GM18499 (cell line): ENCODE measurements at regions not wholly inside any gene's neighbourhood (a gene's known extent, or its start where the extent isn't known, plus 50 kb on each side); places are given as distances from the start of the nearest gene placed in this dataset.

Source experiments
- ATAC-seq: cut with Tn5 transposase; IDR thresholded peaks from one replicate; pipeline ENCODE4 v1.9.1; 2021; ENCODE audit warnings: moderate number of reproducible peaks; ENCODE audit not compliant: insufficient read depth, unreplicated experiment

- no peak for ATAC-seq
Observed at GRCh38 chr3:5520237-5520636, 332.7 kb downstream of the EDEM1 start.

DNA sequence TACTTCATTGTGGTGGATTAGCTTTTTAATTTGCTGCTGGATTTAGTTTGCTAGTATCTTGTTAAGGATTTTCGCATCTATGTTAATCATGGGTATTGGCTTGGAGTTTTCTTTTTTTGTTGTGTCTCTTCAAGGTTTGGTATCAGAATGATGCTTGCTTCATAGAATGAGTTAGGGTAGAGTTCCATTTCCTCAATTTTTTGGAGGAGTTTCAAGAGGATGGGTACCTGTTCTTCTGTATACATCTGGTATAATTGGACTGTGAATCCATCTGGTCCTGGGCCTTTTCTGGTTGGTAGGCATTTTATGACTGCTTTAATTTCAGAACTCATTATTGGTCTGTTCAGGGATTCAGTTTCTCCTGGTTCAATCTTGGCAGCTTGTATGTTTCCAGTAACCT is 335.6 kb downstream of the EDEM1 start:
- ATAC-seq, result no peak

DNA sequence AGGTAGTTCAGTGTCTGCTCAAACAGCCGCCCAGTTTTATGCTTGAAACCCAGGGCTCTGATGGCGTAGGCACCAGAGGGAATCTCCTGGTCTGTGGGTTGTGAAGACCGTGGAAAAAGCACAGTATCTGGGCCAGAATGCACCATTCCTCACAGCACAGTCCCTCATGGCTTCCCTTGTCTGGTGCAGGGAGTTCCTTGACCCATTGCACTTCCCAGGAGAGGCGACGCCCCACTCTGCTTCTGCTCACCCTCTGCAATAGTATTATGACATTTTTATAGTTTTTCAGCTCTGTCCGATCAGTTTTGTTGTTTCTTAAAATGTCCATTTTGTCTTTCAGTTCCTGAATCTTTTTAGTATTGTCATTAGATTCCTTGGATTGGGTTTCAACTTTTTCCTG is 343.5 kb downstream of the EDEM1 start:
- ATAC-seq, result no peak

GRCh38 chr3:5531741-5532290 is 344.3 kb downstream of the EDEM1 start:
- ATAC-seq, result no peak

GRCh38 chr3:5540532-5540931 is 353.0 kb downstream of the EDEM1 start:
- ATAC-seq, result no peak

DNA sequence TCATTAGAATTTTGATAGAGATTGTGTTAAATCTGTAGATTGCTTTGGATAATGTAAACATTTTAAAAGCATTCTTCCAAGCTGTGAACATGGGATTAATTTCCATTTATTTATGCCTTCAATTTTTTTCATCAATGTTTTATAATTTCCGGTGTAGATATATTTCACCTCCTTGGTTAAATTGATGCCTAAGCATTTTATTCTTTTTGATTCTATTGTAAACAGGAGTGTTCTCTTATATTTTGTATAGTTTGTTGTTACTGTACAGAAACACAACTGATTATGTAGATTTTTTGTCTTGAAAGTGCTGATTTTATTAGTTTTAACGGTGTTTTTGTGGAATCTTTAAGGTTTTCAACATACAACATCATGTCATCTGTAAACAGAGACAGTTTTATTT is 355.0 kb downstream of the EDEM1 start:
- ATAC-seq, result no peak

DNA sequence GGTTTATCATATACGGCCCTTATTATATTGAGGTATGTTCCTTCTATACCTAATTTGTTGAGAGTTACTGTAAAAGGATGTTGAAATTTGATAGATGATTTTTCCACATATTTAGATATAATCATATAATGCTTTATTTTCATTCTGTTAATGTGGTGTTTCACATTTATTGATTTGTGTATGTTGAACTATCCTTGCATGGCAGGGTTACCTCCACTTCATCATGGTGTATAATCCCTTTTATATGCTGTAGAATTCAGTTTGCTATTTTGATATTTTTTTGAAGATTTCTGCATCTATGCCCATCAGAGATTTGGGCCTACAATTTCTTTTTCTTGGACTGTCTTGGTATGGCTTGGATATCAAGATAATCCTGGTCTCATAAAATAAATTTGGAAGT is 355.5 kb downstream of the EDEM1 start:
- no peak for ATAC-seq

DNA sequence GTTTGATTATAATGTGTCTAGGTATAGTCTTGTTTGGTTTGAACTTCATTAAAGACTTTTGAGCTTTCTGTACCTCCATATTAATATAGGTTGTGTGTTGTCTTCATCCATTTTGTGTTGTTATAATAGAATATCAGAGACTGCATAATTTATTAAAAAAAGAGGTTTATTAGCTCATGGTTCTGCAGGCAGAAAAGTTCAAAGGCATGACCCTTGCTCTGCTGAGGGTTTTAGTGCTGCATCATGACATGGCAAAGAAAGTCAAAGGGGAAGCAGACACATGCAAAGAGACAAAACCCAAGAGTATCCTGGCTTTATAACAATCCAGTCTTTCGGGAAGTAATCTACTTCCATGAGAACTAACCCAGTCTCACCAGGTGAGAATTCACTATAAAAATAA is 358.2 kb downstream of the EDEM1 start:
- ATAC-seq, result no peak

DNA sequence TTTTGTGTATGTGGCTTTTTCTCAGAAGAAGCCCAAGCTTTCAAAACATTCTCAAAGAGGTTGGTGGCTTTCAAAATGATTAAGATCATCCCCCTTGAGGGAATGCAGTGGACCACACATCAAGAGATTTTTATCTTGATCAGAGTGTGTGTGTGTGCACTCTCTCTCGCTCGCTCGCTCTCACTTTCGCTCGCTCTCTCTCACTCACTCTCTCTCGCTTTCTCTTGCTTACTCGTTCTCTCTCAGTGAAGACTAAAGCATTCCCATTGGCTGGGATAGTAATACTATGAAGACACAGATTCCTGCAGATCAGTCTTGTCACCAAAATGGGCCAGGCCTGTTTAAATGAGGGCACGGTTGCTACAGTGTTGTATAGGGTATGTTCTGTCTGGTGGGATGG is 365.7 kb downstream of the EDEM1 start:
- ATAC-seq, result no peak

- no peak for ATAC-seq
Observed at GRCh38 chr3:5554245-5554747, 366.8 kb downstream of the EDEM1 start.

DNA sequence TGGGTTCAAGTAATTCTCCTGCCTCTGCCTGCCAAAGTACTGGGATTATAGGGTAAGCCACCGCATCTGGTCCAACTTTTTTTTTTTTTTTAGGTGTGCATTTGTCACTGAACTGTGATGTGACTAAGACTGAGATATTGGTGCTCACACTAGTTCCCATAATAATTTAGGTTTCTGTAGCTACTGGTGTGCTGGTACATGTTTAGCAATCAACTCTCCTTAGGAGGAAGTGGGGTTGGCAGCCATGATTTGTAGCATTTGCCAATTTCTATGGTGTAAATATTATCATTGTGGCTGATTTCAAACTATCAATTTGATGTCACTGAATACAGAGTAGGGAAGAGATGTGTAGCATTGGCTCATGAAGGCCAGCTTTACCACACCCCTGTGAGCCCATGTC is 372.7 kb downstream of the EDEM1 start:
- no peak for ATAC-seq

- no peak for ATAC-seq
Observed at GRCh38 chr3:5563537-5564277, 376.2 kb downstream of the EDEM1 start.

DNA sequence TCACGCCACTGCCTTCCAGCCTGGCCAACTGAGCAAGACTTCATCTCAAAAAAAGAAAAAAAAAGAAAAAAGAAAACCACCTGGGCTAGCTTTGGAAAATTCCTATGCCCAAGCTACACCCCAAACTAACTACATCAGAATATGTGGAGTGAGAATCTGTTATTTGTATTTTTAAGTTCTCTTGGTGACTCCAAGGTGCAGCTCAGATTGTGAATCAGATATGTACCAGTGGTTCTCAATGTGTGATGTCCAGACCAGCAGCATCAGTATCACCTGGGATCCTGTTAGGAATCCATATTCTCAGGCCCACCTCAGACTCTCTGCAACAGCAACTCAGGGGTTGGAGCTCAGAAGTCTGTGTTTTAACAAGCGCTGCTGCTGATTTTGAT is 376.8 kb downstream of the EDEM1 start:
- ATAC-seq, result no peak

DNA sequence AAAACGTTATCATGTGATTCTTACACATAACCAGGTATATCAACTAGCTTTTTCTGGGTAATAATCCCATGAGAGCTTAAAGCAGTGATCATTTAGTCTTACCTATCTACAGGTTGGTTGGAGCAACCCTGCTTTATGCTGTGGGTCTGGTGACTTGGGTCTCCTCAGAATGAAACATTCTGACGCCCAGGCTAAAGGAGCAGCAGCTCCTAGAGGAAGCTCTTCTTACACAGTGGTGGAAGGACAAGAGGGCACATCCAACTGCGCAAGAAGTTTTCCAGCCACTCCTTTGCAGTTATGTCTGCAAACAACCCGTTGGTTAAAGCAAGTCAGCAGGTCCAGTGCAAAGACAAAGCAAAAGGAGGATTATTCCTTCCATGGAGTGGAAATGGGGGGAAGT is 377.5 kb downstream of the EDEM1 start:
- ATAC-seq, result no peak

DNA sequence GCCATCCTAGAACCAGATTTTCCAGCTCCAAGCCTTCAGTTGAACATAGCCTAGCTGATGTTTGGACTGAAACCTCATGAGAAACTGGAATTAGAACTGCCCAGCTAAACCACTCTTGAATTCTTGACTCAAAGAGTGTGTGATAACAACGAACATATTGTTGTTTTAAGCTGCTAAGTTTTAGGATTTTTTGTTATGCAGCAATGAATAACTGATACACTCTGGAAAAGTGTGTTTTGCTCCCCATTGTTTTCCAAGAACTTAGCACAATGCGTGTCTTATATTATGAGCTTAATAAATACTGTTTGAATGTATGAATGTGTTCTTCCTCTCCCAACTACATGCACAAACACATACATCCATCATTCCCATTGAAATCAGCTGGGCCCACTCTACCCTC is 379.6 kb downstream of the EDEM1 start:
- no peak for ATAC-seq

DNA sequence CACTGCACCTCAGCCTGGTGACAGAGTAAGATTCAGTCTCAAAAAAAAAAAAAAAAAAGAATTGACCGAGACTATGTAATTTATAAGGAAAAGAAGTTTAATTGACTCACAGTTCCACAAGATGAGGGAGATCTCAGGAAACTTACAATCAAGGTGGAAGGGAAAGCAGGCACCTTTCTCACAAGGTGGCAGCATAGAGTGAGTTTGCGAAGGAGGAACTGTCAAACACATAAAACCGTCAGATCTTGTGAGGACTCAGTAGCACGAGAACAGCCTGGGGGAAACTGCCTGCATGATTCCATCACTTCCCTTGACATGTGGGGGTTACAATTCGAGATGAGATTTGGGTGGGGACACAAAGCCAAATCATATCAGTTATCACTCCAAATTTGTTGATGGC is 380.9 kb downstream of the EDEM1 start:
- no peak for ATAC-seq

DNA sequence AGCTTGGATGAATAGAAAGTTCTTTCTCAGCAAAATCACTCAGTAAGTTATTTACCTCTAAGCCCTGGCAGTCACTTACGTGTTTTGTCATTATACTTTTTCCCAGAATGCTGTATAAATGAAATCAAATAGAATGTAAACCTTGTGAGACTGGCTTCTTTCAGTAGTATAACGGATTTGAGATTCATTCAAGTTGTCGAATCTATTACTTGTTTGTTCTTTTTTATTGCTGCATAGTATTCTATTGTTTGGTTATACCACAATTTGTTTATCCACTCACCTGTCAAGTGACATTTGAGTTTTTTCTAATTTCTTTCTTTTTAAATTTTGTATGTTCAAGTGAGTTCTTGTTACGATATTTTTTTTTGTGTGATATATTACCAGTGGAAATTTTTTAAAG is 381.6 kb downstream of the EDEM1 start:
- no peak for ATAC-seq

DNA sequence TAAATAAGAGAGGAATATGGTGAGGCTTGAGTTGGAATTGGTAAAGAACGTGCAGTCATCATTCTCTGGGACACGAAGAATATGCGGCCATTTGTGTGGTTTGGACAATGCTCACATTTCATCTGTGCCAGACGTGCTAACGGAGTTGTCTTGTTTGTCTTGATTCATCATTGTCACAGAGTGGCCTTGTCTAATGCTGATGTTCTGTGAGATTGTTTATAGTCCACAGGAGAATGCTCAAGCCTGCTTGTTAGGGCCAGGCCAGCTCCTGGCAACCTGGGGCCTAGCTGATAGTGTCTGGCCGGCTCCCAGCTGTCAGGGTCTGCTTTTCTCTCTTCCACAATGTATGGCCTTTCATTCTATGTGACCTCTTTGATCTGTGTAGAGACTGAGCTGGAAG is 384.7 kb downstream of the EDEM1 start:
- no peak for ATAC-seq

DNA sequence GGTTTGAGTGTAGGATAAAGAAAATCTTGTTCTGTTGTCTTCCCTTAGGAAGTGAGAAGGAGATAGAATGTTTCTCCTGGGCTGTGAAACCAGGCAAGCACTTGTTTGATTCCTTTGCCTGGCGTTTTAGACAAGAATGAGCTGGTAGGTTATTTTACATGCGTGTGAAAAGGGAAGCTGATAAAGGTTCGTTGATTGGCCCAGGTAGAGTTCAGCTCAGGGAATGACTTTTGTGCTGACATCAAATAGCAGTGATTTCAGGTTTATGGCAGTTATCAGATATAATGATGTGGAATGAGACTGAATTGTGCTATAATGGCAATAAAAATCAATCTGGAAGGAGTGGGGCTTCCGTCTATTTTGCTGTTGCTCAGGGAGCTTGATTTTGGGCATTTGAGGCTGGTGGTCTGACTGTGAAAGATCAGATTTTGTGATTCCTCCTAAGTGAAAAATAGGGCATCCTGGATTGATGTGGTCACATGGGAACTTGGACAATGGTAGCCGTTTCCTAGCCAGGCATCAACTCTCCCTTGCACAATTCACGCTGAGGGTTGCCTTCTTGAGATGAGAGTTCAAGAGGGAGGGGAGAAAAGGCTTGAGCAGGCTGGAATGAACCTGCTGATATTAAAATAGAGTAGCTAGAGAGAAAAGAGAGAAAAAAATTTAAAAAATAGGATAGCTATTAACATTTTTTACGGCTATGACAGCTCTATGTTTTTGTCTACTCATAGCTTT is 388.9 kb downstream of the EDEM1 start:
- no peak for ATAC-seq

DNA sequence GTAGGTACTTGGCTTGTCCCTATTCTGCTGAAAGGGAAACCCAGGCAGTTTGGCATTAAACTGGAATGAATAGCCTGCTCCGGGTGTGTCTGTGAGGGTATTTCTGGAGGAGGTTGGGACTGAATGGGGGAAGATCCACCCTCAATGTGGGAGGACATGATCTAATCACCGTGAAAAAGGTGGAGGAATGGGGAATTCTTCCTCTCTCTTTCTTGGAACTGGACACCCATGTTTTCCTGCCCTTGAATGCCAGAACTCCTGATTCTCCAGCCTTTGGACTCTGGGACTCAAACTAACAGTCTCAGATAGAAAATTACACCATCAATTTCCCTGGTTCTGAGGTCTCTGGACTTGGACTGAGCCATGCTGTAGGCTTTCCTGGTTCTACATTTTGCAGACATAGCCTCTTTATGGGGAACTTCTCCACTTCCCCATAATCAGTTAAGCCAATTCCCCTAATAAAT is 391.7 kb downstream of the EDEM1 start:
- ATAC-seq, result no peak

- ATAC-seq, result no peak
Observed at GRCh38 chr3:5579946-5580345, 392.4 kb downstream of the EDEM1 start.
